Occipital lobe (tissue), 1 donor: ENCODE measurements at regions not wholly inside any gene's neighbourhood (a gene's known extent, or its start where the extent isn't known, plus 50 kb on each side); places are given as distances from the start of the nearest gene placed in this dataset.
A peak's percentile ranks its signal among the peaks of the same experiment; 100 is the strongest.
"Not testable (repeated sequence)": the region's sequence is repeated elsewhere in the genome, so short reads cannot be mapped to it uniquely, and the experiment has no call there.

ENCODE experiments used
- DNase-seq: peaks from one replicate; lab custom pipeline; 2025; lab: John Stamatoyannopoulos, UW

- no peak for DNase-seq
These were observed 83.4 kb upstream of the ZFHX3 start for GRCh38 chr16:73131156-73131862.

DNA sequence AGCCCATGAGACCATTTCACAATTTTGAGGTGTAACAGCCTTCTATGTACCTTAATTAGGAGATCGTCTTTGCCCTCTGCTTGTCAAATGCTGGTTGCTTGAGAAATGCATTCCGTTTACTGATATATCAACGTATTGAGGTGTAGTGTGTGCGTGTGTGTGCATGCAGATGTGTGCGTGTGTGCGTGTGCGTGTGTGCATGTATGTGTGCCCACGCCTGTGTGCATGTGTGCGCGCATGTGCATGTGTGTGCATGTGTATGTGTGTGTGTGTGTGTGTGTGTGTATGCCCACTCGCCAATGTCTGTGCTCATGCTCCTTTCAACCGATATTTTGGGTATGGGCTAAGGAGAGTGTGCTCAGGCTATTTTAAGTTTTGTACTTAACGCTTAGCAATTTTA is 81.5 kb upstream of the ZFHX3 start:
- DNase-seq: no peak

DNA sequence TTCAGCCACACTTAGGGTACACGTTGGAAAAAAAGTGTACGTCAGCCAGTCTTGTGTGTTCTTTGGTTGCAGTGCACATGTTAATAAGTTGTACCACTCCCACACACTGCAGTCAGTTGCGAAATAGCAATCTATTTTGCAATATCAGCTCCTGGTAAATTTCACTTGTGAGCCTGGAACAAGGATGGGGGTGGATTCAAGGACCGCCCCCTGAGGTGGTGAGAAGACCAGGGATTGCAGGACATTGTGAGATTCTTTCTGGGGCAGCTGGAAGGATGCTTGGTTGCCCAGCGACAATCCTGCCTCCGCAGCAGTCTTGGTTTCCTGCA is 78.6 kb upstream of the ZFHX3 start:
- peak; percentile 42 for DNase-seq

- DNase-seq: no peak
These were observed 78.1 kb upstream of the ZFHX3 start for GRCh38 chr16:73125850-73126524.

- no peak for DNase-seq
These were observed 76.9 kb upstream of the ZFHX3 start for GRCh38 chr16:73124665-73125375.

DNA sequence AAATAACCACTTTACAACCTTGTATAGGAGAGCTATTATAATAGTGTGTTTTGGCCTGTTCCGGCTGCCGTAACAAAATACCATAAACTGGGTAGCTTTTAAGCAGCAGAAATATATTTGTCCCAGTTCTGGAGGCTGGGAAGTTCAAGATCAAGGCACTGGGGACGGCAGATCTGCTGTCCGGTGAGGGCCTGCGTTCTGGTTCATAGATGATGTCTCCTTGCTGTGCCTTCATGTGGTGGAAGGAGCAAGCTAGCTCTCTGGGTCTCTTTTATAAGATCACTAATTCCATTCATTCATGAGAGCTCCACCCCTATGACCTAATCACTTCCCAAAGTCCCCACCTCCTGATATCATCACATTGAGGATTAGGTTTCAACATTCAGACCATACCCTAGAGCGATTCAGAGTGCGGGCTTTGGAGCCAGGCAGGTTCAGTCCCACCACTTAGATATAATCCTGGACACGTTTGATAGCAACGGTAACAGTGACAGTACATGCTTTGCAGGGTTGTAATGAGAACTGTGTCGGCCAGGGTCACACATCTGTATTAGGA is 76.2 kb upstream of the ZFHX3 start:
- DNase-seq: no peak

GRCh38 chr16:73122604-73123391 is 74.9 kb upstream of the ZFHX3 start:
- DNase-seq: no peak

DNA sequence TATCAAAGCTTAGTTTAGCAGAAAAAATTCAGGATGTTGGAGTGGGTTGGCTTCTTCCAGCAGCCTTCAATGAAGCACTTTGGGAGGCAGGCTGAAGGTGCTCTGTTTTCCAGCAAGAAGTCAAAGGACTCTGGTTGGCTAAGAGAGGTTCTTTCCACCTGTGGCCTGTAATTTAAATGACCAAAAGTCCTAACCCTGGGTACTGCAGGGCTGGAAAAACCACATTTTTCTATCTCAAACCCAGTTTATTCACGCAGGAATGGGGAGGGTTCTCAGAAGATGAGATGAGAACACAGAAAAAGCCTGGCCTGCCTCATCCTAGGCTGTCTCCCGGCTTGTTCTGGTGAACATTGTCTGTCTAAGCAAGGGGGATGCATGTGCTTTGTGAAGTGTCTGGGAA is 68.6 kb upstream of the ZFHX3 start:
- DNase-seq: no peak

- DNase-seq: no peak
These were observed 65.4 kb upstream of the ZFHX3 start for GRCh38 chr16:73113336-73113735.

GRCh38 chr16:73108195-73108963 is 60.5 kb upstream of the ZFHX3 start:
- DNase-seq: no peak

- no peak for DNase-seq
These were observed 59.4 kb upstream of the ZFHX3 start for GRCh38 chr16:73107371-73107770.

DNA sequence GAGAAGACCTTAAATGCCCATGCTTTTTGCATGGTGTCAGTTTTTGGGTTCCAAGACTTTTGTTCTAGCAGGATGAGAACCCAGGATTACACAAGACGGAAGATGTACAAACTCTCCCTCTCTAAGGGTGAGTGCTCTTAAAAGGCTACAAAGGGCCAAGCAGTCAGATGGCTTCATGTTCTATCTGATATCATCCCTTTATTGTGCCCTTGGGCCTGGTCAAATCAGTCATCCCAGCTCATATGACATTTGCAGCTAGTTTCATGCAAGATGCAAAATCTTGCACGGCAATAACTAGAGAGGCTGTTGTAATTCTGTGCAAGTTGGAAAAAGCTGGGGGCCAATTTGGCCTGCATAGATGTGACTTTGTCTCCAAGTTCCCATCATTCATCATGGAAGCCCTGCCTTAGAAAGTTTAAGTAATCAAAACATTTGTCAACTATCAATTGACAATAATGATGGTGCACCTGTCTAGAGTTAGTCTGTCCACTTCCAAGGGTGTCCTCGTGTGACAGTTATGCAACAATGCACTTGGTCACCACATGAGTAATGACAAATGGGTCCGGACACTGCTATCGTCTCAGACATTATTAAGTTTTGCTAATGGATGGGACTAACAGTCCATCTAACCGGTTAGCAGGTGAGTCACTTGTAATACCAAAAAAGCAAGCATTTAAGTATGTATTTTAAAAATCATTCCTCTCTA is 58.6 kb upstream of the ZFHX3 start:
- no peak for DNase-seq

- DNase-seq: no peak
These were observed 53.6 kb upstream of the ZFHX3 start for GRCh38 chr16:73101568-73101967.

DNA sequence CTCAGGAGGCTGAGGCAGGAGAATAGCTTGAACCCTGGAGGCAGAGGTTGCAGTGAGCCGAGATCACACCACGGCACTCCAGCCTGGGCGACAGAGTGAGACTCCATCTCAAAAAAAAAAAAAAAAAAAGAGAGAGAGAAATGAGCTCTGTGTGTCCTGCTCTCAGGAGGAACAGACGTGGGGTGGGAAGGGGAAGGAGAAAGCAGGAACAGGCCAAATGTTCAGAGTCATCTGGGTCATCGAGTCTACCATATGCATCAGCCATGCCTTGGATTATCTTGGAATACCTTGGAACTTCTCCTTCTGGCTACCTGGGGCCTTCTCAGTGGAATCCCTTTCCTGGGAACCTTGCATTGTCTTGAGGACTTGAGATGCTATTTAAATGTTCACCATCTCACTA is 51.7 kb upstream of the ZFHX3 start:
- not testable (repeated sequence) for DNase-seq
